GM23338 (cell line): ENCODE measurements at regions not wholly inside any gene's neighbourhood (a gene's known extent, or its start where the extent isn't known, plus 50 kb on each side); places are given as distances from the start of the nearest gene placed in this dataset.

Source experiments
- ATAC-seq: fragments of 200-7000 bp; cut with Tn5 transposase; 3 replicates; pipeline ENCODE4 v1.9.1; 2020
- DNase-seq: peaks from one replicate; pipeline ENCODE4 v3.0.0-alpha.2; 2015; ENCODE audit warnings: low spot score
- H2AFZ ChIP-seq: fragments of 200-600 bp; sonication (generic); 2 replicates; pipeline ENCODE4 v1.8.0; 2016; ENCODE audit warnings: antibody characterized with exemption, mild to moderate bottlenecking, moderate library complexity
- H3F3A ChIP-seq: fragments of 200-600 bp; sonication (generic); replicated peaks from 2 replicates; pipeline ENCODE4 v1.8.0; 2017; ENCODE audit warnings: antibody characterized with exemption, mixed run types, low read depth
- H3K27ac ChIP-seq: fragments of 200-600 bp; sonication (generic); 2 replicates; pipeline ENCODE4 v1.6.1; 2016; ENCODE audit warnings: low read depth
- H3K27me3 ChIP-seq: fragments of 200-600 bp; sonication (generic); 2 replicates; pipeline ENCODE4 v1.8.0; 2016; ENCODE audit warnings: mild to moderate bottlenecking, mixed run types, moderate library complexity; ENCODE audit not compliant: insufficient read depth
- H3K36me3 ChIP-seq: fragments of 200-600 bp; sonication (generic); 2 replicates; pipeline ENCODE4 v1.8.0; 2016; ENCODE audit warnings: mild to moderate bottlenecking; ENCODE audit not compliant: insufficient read depth
- H3K4me1 ChIP-seq: fragments of 200-600 bp; sonication (generic); 2 replicates; pipeline ENCODE4 v1.8.0; 2016; ENCODE audit warnings: mild to moderate bottlenecking, moderate library complexity; ENCODE audit not compliant: insufficient read depth
- H3K4me2 ChIP-seq: fragments of 200-600 bp; sonication (generic); 2 replicates; pipeline ENCODE4 v1.7.1; 2017; ENCODE audit warnings: mixed run types
- H3K4me3 ChIP-seq: fragments of 200-600 bp; sonication (generic); 2 replicates; pipeline ENCODE4 v1.6.1; 2016; ENCODE audit warnings: mixed run types
- H3K79me2 ChIP-seq: fragments of 200-600 bp; sonication (generic); replicated peaks from 2 replicates; pipeline ENCODE4 v1.8.0; 2017; ENCODE audit warnings: mild to moderate bottlenecking; ENCODE audit not compliant: insufficient read depth
- H3K9me2 ChIP-seq: fragments of 200-600 bp; sonication (generic); 2 replicates; pipeline ENCODE4 v1.8.0; 2017; ENCODE audit not compliant: insufficient read depth
- H4K20me1 ChIP-seq: fragments of 200-600 bp; sonication (generic); replicated peaks from 2 replicates; pipeline ENCODE4 v1.8.0; 2017; ENCODE audit warnings: mild to moderate bottlenecking; ENCODE audit not compliant: insufficient read depth
- H3K27ac Mint-ChIP-seq: 2 replicates; pipeline ENCODE4 v1.8.0; 2020; ENCODE audit warnings: inconsistent platforms, mild to moderate bottlenecking, moderate library complexity, mixed read lengths
- H3K27me3 Mint-ChIP-seq: 3 replicates; pipeline ENCODE4 v1.8.0; 2022; ENCODE audit warnings: low read depth, mild to moderate bottlenecking, moderate library complexity, mixed read lengths, inconsistent platforms; ENCODE audit not compliant: insufficient read depth, poor library complexity
- H3K36me3 Mint-ChIP-seq: 3 replicates; pipeline ENCODE4 v1.8.0; 2021; ENCODE audit warnings: low read depth, mild to moderate bottlenecking, inconsistent platforms, moderate library complexity, mixed read lengths
- H3K4me1 Mint-ChIP-seq: 3 replicates; pipeline ENCODE4 v1.8.0; 2020; ENCODE audit warnings: mild to moderate bottlenecking, inconsistent platforms, mixed read lengths
- H3K4me3 Mint-ChIP-seq: 3 replicates; pipeline ENCODE4 v1.8.0; 2021; ENCODE audit warnings: moderate library complexity, mild to moderate bottlenecking, inconsistent platforms, mixed read lengths
- H3K9me3 Mint-ChIP-seq: 3 replicates; pipeline ENCODE4 v1.8.0; 2020; ENCODE audit warnings: moderate library complexity, mild to moderate bottlenecking, inconsistent platforms, mixed read lengths
- EZH2 ChIP-seq: fragments of 200-600 bp; sonication (generic); IDR thresholded peaks from one replicate; pipeline ENCODE4 v1.8.0; 2017; ENCODE audit warnings: antibody characterized with exemption, mild to moderate bottlenecking, low read depth; ENCODE audit not compliant: unreplicated experiment
- EZH2phosphoT487 ChIP-seq: fragments of 200-600 bp; sonication (generic); IDR thresholded peaks from one replicate; pipeline ENCODE4 v1.8.1; 2018; ENCODE audit warnings: antibody characterized with exemption; ENCODE audit not compliant: unreplicated experiment
- JUNB ChIP-seq: IDR thresholded peaks from one replicate; pipeline ENCODE4 v1.6.1; 2016; ENCODE audit warnings: antibody characterized with exemption; ENCODE audit not compliant: unreplicated experiment
- NANOG ChIP-seq: IDR thresholded peaks from 2 replicates; pipeline ENCODE4 v1.6.1; 2016; ENCODE audit warnings: antibody characterized with exemption, borderline replicate concordance
- STAT1 ChIP-seq: IDR thresholded peaks from one replicate; pipeline ENCODE4 v1.6.1; 2016; ENCODE audit warnings: antibody characterized with exemption; ENCODE audit not compliant: unreplicated experiment
- ZNF114 ChIP-seq: fragments of 250-450 bp; sonication (Bioruptor Pico); IDR thresholded peaks from 2 replicates; pipeline ENCODE4 v1.5.0; 2020; ENCODE audit warnings: mild to moderate bottlenecking, moderate library complexity
- ZNF331 ChIP-seq: fragments of 250-450 bp; sonication (Bioruptor Pico); IDR thresholded peaks from 2 replicates; pipeline ENCODE4 v1.5.0; 2020; ENCODE audit warnings: low read depth, mild to moderate bottlenecking, moderate library complexity
- TF ChIP-seq, protein P1 (sequence below): IDR thresholded peaks from 2 replicates; pipeline ENCODE4 v1.6.1; 2016; ENCODE audit warnings: antibody characterized with exemption
- TF ChIP-seq, protein P2 (sequence below), 2 experiments: fragments of 200-600 bp in 1 of 2; sonication (generic) in 1 of 2; conservative IDR thresholded peaks; 2 replicates each; pipeline versions ENCODE4 v1.5.1 to v1.6.1; 2016 to 2017; ENCODE audit warnings: antibody characterized with exemption in 2 of 2, low read depth in 2 of 2, mild to moderate bottlenecking in 2 of 2, moderate library complexity in 1 of 2

DNA sequence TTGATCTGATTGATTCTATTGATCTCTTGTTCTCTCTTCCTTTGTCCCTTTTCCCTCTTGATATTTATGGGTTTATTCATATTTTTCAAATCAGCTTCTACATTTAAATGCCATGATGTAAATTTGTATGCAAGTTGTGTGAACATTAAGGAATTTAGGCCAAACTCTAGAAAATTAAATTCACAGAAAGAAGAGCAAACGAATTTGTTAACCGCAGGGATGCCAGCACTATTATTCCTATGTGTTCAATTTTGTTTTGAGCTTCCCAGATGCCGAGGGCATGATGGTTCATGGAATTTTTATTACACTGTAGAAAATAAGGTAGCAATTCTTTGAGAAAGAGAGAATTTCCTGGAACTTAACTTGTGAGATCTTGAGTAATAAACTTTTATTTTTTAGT, 220.9 kb downstream of the BUB3 start:
- no peaks in the 10 kb centered on the region; the same call in 1 of the 2 replicates for H3K4me1 ChIP-seq
- no peaks in the 10 kb centered on the region for H3K27me3 ChIP-seq
- H3K4me2 ChIP-seq, result no peak overlapping the region
- peaks cover 10% of the 10 kb centered on the region; the same call in 2 of the 3 replicates for H3K9me3 Mint-ChIP-seq
- H3F3A ChIP-seq, result no peaks in the 10 kb centered on the region
- no peak overlapping the region for H3K4me3 Mint-ChIP-seq
- H3K4me1 Mint-ChIP-seq, result peaks cover 20% of the 10 kb centered on the region; the same call in 2 of the 3 replicates
- 0 out of 2 replicates have a peak, but pooled peaks cover 5% of the 10 kb centered on the region for H3K36me3 ChIP-seq
- TF ChIP-seq EZH2phosphoT487, result no peak
- no peak overlapping the region for H3K27ac Mint-ChIP-seq
- no peaks in the 10 kb centered on the region for H3K79me2 ChIP-seq
- DNase-seq (no peak), ATAC-seq (no peak)
- H3K9me2 ChIP-seq, result 0 out of 2 replicates have a peak, but pooled peaks cover 7% of the 10 kb centered on the region
- peaks cover 8% of the 10 kb centered on the region for H3K27me3 Mint-ChIP-seq
- no peak overlapping the region for H3K4me3 ChIP-seq
- H3K27ac ChIP-seq, result no peak overlapping the region
- peaks cover 8% of the 10 kb centered on the region; the same call in 2 of the 3 replicates for H3K36me3 Mint-ChIP-seq
- H2AFZ ChIP-seq, result no peak overlapping the region
- no peaks in the 10 kb centered on the region for H4K20me1 ChIP-seq

DNA sequence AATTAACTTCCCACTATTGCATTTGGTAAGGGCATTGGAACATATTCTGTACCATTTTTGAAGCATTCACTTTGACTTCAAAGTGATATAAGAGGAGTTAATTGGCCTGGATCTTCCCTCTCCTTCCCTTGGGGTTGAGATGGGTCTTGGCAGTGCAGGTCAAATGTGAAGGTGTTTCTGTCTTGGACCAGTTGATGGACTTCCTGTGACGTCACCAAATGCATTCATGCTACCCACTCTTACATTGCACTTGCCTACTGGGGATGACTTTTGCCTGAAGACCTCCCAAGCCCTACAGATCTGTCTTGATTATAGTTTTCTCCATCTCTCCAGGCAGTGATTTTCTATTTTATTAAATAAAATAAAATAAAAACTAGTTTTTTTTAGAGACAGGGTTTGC, 221.5 kb downstream of the BUB3 start:
- no peak overlapping the region for H3K4me3 Mint-ChIP-seq
- H4K20me1 ChIP-seq, result no peaks in the 10 kb centered on the region
- H3K36me3 Mint-ChIP-seq, result peaks cover 2% of the 10 kb centered on the region; the same call in 1 of the 3 replicates
- H3K27ac Mint-ChIP-seq, result no peak overlapping the region
- peaks cover 8% of the 10 kb centered on the region for H3K27me3 Mint-ChIP-seq
- DNase-seq (no peak), ATAC-seq (no peak)
- peaks cover 20% of the 10 kb centered on the region; the same call in 2 of the 3 replicates for H3K4me1 Mint-ChIP-seq
- H3K9me2 ChIP-seq, result 0 out of 2 replicates have a peak, but pooled peaks cover 7% of the 10 kb centered on the region
- no peak overlapping the region for H2AFZ ChIP-seq
- no peak overlapping the region for H3K4me2 ChIP-seq
- no peak for TF ChIP-seq STAT1
- TF ChIP-seq, protein P1, sequence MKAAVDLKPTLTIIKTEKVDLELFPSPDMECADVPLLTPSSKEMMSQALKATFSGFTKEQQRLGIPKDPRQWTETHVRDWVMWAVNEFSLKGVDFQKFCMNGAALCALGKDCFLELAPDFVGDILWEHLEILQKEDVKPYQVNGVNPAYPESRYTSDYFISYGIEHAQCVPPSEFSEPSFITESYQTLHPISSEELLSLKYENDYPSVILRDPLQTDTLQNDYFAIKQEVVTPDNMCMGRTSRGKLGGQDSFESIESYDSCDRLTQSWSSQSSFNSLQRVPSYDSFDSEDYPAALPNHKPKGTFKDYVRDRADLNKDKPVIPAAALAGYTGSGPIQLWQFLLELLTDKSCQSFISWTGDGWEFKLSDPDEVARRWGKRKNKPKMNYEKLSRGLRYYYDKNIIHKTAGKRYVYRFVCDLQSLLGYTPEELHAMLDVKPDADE, result no peak
- TF ChIP-seq, protein P2, sequence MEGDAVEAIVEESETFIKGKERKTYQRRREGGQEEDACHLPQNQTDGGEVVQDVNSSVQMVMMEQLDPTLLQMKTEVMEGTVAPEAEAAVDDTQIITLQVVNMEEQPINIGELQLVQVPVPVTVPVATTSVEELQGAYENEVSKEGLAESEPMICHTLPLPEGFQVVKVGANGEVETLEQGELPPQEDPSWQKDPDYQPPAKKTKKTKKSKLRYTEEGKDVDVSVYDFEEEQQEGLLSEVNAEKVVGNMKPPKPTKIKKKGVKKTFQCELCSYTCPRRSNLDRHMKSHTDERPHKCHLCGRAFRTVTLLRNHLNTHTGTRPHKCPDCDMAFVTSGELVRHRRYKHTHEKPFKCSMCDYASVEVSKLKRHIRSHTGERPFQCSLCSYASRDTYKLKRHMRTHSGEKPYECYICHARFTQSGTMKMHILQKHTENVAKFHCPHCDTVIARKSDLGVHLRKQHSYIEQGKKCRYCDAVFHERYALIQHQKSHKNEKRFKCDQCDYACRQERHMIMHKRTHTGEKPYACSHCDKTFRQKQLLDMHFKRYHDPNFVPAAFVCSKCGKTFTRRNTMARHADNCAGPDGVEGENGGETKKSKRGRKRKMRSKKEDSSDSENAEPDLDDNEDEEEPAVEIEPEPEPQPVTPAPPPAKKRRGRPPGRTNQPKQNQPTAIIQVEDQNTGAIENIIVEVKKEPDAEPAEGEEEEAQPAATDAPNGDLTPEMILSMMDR (conservative IDR thresholded peaks at IDR 0.05; ENCODE audit: low read depth in 2 of 2), result no peak
- no peak for TF ChIP-seq EZH2
- no peak for TF ChIP-seq NANOG
- no peak for TF ChIP-seq JUNB
- TF ChIP-seq ZNF114 (CRISPR knock-in tag), result no peak
- TF ChIP-seq ZNF331 (CRISPR knock-in tag), result no peak
- no peaks in the 10 kb centered on the region for H3F3A ChIP-seq
- 0 out of 2 replicates have a peak, but pooled peaks cover 3% of the 10 kb centered on the region for H3K36me3 ChIP-seq
- no peaks in the 10 kb centered on the region for H3K79me2 ChIP-seq
- no peak overlapping the region for H3K4me3 ChIP-seq
- H3K4me1 ChIP-seq, result no peaks in the 10 kb centered on the region; the same call in 1 of the 2 replicates
- H3K27me3 ChIP-seq, result no peaks in the 10 kb centered on the region
- H3K27ac ChIP-seq, result no peak overlapping the region
- peaks cover 3% of the 10 kb centered on the region; the same call in 2 of the 3 replicates for H3K9me3 Mint-ChIP-seq
